ENCODE measurements at regions not wholly inside any gene's neighbourhood (a gene's known extent, or its start where the extent isn't known, plus 50 kb on each side); places are given as distances from the start of the nearest gene placed in this dataset.

- peak; percentile 51 for TF ChIP-seq CTCF (IDR thresholded peaks at IDR 0.05; ENCODE audit: low read depth, low read length)
- no peak for DNase-seq (ENCODE audit: low read depth, low spot score)
- Histone ChIP-seq H3K27ac (ENCODE audit: low read depth, low read length) (no peak overlapping the region), H3K27me3 (ENCODE audit: control insufficient read depth, insufficient read depth, low read length) (no peaks in the 10 kb centered on the region), H3K9me3 (ENCODE audit: control insufficient read depth, insufficient read depth, low read length) (no peaks in the 10 kb centered on the region), H3K4me3 (ENCODE audit: low read depth, low read length) (no peak overlapping the region)
- POLR2A ChIA-PET, result no interaction called here
- CTCF ChIA-PET, result interaction anchor here (0.5 to 3.4 kb wide), 25 partner anchors 9 to 874 kb away, joined by 3 to 59 read pairs (median 4); partner anchors contain the start of gene SOX9
Observed at GRCh38 chr17:71460943-71461342, 659.9 kb upstream of the SOX9 start.

- ChIA-PET CTCF (interaction anchor here (0.5 to 3.4 kb wide), 19 partner anchors 9 to 1078 kb away, joined by 3 to 59 read pairs (median 4); partner anchors contain the start of gene SOX9), POLR2A (no interaction called here)
- Histone ChIP-seq H3K27ac (ENCODE audit: low read depth, low read length) (no peak overlapping the region), H3K27me3 (ENCODE audit: control insufficient read depth, insufficient read depth, low read length) (no peaks in the 10 kb centered on the region), H3K4me3 (ENCODE audit: low read depth, low read length) (no peak overlapping the region), H3K9me3 (ENCODE audit: control insufficient read depth, insufficient read depth, low read length) (no peaks in the 10 kb centered on the region)
- no peak for DNase-seq (ENCODE audit: low read depth, low spot score)
- no peak for TF ChIP-seq CTCF (IDR thresholded peaks at IDR 0.05; ENCODE audit: low read depth, low read length)
Observed at GRCh38 chr17:71461498-71462169, 659.2 kb upstream of the SOX9 start.

DNA sequence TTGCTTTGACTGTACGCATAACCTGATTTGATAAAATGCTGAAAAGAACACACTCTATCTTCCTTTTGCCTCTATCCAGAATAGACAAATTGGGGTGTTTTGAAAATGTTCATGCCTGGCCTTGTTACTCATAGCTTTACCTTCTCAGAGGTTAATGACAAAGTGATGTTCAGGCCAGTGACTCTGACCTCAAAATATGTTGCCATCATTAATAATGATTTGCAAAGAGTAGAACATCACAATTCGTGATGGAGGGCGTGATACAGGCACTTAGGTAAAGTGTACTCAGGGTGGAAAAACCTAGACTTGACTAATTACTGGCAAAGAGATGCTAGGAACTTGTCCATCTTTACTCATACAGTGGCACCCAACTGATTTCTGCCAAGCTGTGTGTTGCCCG, 656.6 kb upstream of the SOX9 start:
- POLR2A ChIA-PET, result no interaction called here
- CTCF ChIA-PET, result interaction anchor here (1.0 kb wide), 1 partner anchor 9 kb away, joined by 5 read pairs; no protein-coding TSS in a partner anchor
- TF ChIP-seq CTCF (IDR thresholded peaks at IDR 0.05; ENCODE audit: low read depth, low read length), result no peak
- no peaks in the 10 kb centered on the region for H3K27me3 ChIP-seq (ENCODE audit: control insufficient read depth, insufficient read depth, low read length)
- no peak overlapping the region for H3K4me3 ChIP-seq (ENCODE audit: low read depth, low read length)
- no peak overlapping the region for H3K27ac ChIP-seq (ENCODE audit: low read depth, low read length)
- DNase-seq (ENCODE audit: low read depth, low spot score), result no peak
- no peaks in the 10 kb centered on the region for H3K9me3 ChIP-seq (ENCODE audit: control insufficient read depth, insufficient read depth, low read length)

DNA sequence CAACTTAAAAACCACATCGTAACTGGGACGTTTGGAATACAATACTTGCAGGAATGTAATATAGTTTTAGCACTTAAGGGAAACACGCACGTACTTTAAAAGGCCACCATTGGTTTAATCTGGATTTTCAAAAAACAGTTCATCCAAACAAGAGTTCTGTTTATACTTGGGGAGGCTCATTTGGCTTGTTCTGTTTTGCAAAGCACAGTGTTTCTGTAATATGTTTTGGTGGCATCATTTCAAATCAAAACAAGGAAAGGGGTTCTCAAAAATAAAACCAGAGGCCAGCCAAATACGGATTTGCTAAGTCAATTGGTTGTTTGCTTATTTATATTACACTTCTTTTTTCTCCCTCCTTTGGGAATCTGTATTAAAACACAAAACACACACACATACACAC, 656.1 kb upstream of the SOX9 start:
- Histone ChIP-seq H3K4me3 (ENCODE audit: low read depth, low read length) (no peak overlapping the region), H3K27me3 (ENCODE audit: control insufficient read depth, insufficient read depth, low read length) (no peaks in the 10 kb centered on the region), H3K9me3 (ENCODE audit: control insufficient read depth, insufficient read depth, low read length) (no peaks in the 10 kb centered on the region), H3K27ac (ENCODE audit: low read depth, low read length) (no peak overlapping the region)
- ChIA-PET CTCF (interaction anchor here (1.0 to 2.4 kb wide), 2 partner anchors 8 to 698 kb away, joined by 5 to 11 read pairs; no protein-coding TSS in a partner anchor), POLR2A (no interaction called here)
- DNase-seq (ENCODE audit: low read depth, low spot score), result no peak
- no peak for TF ChIP-seq CTCF (IDR thresholded peaks at IDR 0.05; ENCODE audit: low read depth, low read length)

DNA sequence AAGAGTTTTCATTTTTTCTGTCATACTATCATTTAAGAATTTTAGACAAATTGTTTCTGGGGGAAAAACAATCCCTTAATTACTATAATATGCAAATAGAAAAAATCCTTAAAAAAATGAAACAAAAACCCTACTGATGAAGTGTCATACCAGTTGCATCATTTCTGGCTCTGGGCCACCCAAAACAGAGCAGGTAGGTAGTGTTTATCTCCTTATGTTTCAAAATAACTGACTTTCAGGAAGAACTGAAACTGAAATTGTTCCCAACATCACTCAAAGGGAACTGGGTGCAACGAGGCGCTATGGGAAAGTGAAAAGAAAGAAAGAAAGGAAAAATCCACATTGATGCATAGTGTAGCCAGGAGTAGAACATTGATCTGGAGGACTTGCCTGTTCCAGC, 653.1 kb upstream of the SOX9 start:
- H3K4me3 ChIP-seq (ENCODE audit: low read depth, low read length), result no peak overlapping the region
- no peak for DNase-seq (ENCODE audit: low read depth, low spot score)
- no peak overlapping the region for H3K27ac ChIP-seq (ENCODE audit: low read depth, low read length)
- H3K9me3 ChIP-seq (ENCODE audit: control insufficient read depth, insufficient read depth, low read length), result no peaks in the 10 kb centered on the region
- ChIA-PET POLR2A (no interaction called here), CTCF (interaction anchor here (2.0 kb wide), 1 partner anchor 652 kb away, joined by 5 read pairs; no protein-coding TSS in a partner anchor)
- no peak for TF ChIP-seq CTCF (IDR thresholded peaks at IDR 0.05; ENCODE audit: low read depth, low read length)
- no peaks in the 10 kb centered on the region for H3K27me3 ChIP-seq (ENCODE audit: control insufficient read depth, insufficient read depth, low read length)

Measured in AG04450 (cell line).